GM12878 (cell line): ENCODE measurements at regions not wholly inside any gene's neighbourhood (a gene's known extent, or its start where the extent isn't known, plus 50 kb on each side); places are given as distances from the start of the nearest gene placed in this dataset.

Source experiments
- ATAC-seq: fragments of 200-7000 bp; cut with Tn5 transposase; 3 replicates; pipeline ENCODE4 v1.9.1; 2020; ENCODE audit warnings: mild to moderate bottlenecking, moderate library complexity
- BruUV-seq: library from RNA; stranded (reverse); fragments of 400-500 nt; replicated peaks from 2 replicates; lab custom pipeline; 2021; lab: Mats Ljungman, UMichigan
- CTCF ChIA-PET: fragments of 300-600 bp; sonication (Branson Sonifier 250); formaldehyde crosslinking; extraction: SDS; loops from one replicate; lab custom pipeline; 2021; ENCODE audit warnings: inconsistent platforms; lab: Yijun Ruan, JAX
- POLR2A ChIA-PET: fragments of 350-600 bp; formaldehyde crosslinking; extraction: SDS; loops from one replicate; lab custom pipeline; 2021; ENCODE audit warnings: inconsistent platforms; lab: Charles Lee
- RAD21 ChIA-PET: fragments of 300-600 bp; sonication (Branson Sonifier 250); formaldehyde crosslinking; loops from one replicate; lab custom pipeline; 2023; ENCODE audit warnings: antibody characterized with exemption; ENCODE audit not compliant: unreplicated experiment; lab: Charles Lee
- SMC1A ChIA-PET: fragments of 300-600 bp; sonication (Branson Sonifier 250); formaldehyde crosslinking; loops from one replicate; lab custom pipeline; 2023; ENCODE audit not compliant: unreplicated experiment, uncharacterized antibody; lab: Charles Lee
- DNase-seq: peaks from one replicate; pipeline ENCODE4 v3.0.0-alpha.2; 2011; ENCODE audit warnings: low read depth, low spot score
- FAIRE-seq: peaks from 3 replicates; lab custom pipeline; 2011; peaks lifted over from hg19 to GRCh38; lab: Jason Lieb, UNC
- H2AFZ ChIP-seq: 2 replicates; pipeline ENCODE4 v1.6.0; 2011; ENCODE audit warnings: low read depth, low read length, control low read depth; ENCODE audit not compliant: control insufficient read depth
- H3K27ac ChIP-seq: 2 replicates; pipeline ENCODE4 v1.5.1; 2011; ENCODE audit warnings: control low read depth; ENCODE audit not compliant: control insufficient read depth, insufficient read depth
- H3K27me3 ChIP-seq, 2 experiments: replicated peaks in 1 of 2; 2 replicates each; pipeline versions ENCODE4 v1.6.0 to v1.6.1; 2011; ENCODE audit warnings: low read length in 1 of 2; ENCODE audit not compliant: control insufficient read depth in 2 of 2, insufficient read depth in 2 of 2
- H3K36me3 ChIP-seq, 2 experiments: 2 replicates each; pipeline ENCODE4 v1.5.1; 2011; ENCODE audit warnings: low read length in 1 of 2; ENCODE audit not compliant: control insufficient read depth in 2 of 2, insufficient read depth in 2 of 2
- H3K4me1 ChIP-seq: 2 replicates; pipeline ENCODE4 v1.6.1; 2011; ENCODE audit warnings: mild to moderate bottlenecking, low read length, moderate library complexity, mixed read lengths; ENCODE audit not compliant: control insufficient read depth, insufficient read depth
- H3K4me2 ChIP-seq: 2 replicates; pipeline ENCODE4 v1.6.0; 2011; ENCODE audit warnings: control low read depth; ENCODE audit not compliant: control insufficient read depth, insufficient read depth
- H3K4me3 ChIP-seq: fragments of 200-600 bp; sonication (generic); 2 replicates; pipeline ENCODE4 v1.5.1; 2016
- H3K79me2 ChIP-seq: 2 replicates; pipeline ENCODE4 v1.6.0; 2011; ENCODE audit warnings: low read length; ENCODE audit not compliant: control insufficient read depth, insufficient read depth
- H3K9ac ChIP-seq: 2 replicates; pipeline ENCODE4 v1.8.0; 2011; ENCODE audit warnings: low read length, control low read depth, mixed read lengths; ENCODE audit not compliant: control insufficient read depth, insufficient read depth
- H3K9me3 ChIP-seq: replicated peaks from 3 replicates; pipeline ENCODE4 v1.5.1; 2011; ENCODE audit warnings: mild to moderate bottlenecking, low read length; ENCODE audit not compliant: control insufficient read depth, insufficient read depth
- H4K20me1 ChIP-seq: 2 replicates; pipeline ENCODE4 v1.6.0; 2011; ENCODE audit not compliant: control insufficient read depth, insufficient read depth
- ASH2L ChIP-seq: fragments of 300-600, 200-600 bp; sonication (generic); IDR thresholded peaks from 2 replicates; pipeline ENCODE4 v1.6.1; 2017; ENCODE audit warnings: low read depth, mild to moderate bottlenecking, borderline replicate concordance
- BACH1 ChIP-seq: fragments of 450-650 bp; IDR thresholded peaks from 2 replicates; pipeline ENCODE4 v1.6.1; 2017; ENCODE audit warnings: mild to moderate bottlenecking, borderline replicate concordance
- CREM ChIP-seq: IDR thresholded peaks from 2 replicates; pipeline ENCODE4 v1.6.1; 2014; ENCODE audit warnings: antibody characterized with exemption, low read depth
- EGR1 ChIP-seq, 2 experiments: IDR thresholded peaks; 1 replicate in 1 of 2; 2 replicates in 1 of 2; pipeline ENCODE4 v1.6.1; 2011 to 2012; ENCODE audit warnings: low read depth in 2 of 2, low read length in 2 of 2, borderline replicate concordance in 1 of 2, mild to moderate bottlenecking in 1 of 2, moderate library complexity in 1 of 2
- ESRRA ChIP-seq: IDR thresholded peaks from 2 replicates; pipeline ENCODE4 v1.6.1; 2012; ENCODE audit warnings: mild to moderate bottlenecking, low read length, improper control_type of control experiment
- GATAD2B ChIP-seq: fragments of 450-650 bp; conservative IDR thresholded peaks from 2 replicates; pipeline ENCODE4 v1.6.1; 2017; ENCODE audit warnings: low read depth, mild to moderate bottlenecking, moderate library complexity
- JUND ChIP-seq: IDR thresholded peaks from 2 replicates; pipeline ENCODE4 v1.6.1; 2012; ENCODE audit warnings: low read depth, mild to moderate bottlenecking, low read length, improper control_type of control experiment, moderate library complexity
- MEF2A ChIP-seq: IDR thresholded peaks from 2 replicates; pipeline ENCODE4 v1.6.1; 2011; ENCODE audit warnings: low read depth, mild to moderate bottlenecking, low read length, moderate library complexity; ENCODE audit not compliant: insufficient read depth
- NBN ChIP-seq: fragments of 450-650 bp; IDR thresholded peaks from 2 replicates; pipeline ENCODE4 v1.6.1; 2016
- NFYA ChIP-seq: IDR thresholded peaks from 2 replicates; pipeline ENCODE4 v1.6.1; 2011; ENCODE audit warnings: low read depth, mild to moderate bottlenecking, low read length, improper control_type of control experiment, borderline replicate concordance
- NR2C2 ChIP-seq: IDR thresholded peaks from 2 replicates; pipeline ENCODE4 v1.6.1; 2011; ENCODE audit warnings: borderline replicate concordance, low read depth; ENCODE audit not compliant: control insufficient read depth, insufficient read length
- SIN3A ChIP-seq: IDR thresholded peaks from 2 replicates; pipeline ENCODE4 v1.6.1; 2012; ENCODE audit warnings: low read depth, low read length, improper control_type of control experiment
- TAF1 ChIP-seq: IDR thresholded peaks from 2 replicates; pipeline ENCODE4 v1.6.1; 2011; ENCODE audit warnings: mild to moderate bottlenecking, low read depth, low read length, borderline replicate concordance
- USF2 ChIP-seq: IDR thresholded peaks from 2 replicates; pipeline ENCODE4 v1.6.1; 2011; ENCODE audit warnings: low read depth, low read length, improper control_type of control experiment, borderline replicate concordance
- ZNF217 ChIP-seq: fragments of 450-650 bp; IDR thresholded peaks from 2 replicates; pipeline ENCODE4 v1.6.1; 2017; ENCODE audit warnings: antibody characterized with exemption, mild to moderate bottlenecking
- WGBS: methylation state at CpG from one replicate; pipeline ENCODE4 v1.1.6; 2016; ENCODE audit warnings: low lambda C conversion rate; ENCODE audit not compliant: insufficient replicate concordance, insufficient coverage; ENCODE audit errors: missing lambda C conversion rate; 5-methylcytosine and 5-hydroxymethylcytosine counted together
- in situ Hi-C: fragments of 300-500 bp; cut with MboI; formaldehyde crosslinking; loops from 9 replicates; pipeline ENCODE4 v1.14.3; 2018; ENCODE audit warnings: mixed read lengths
- intact Hi-C: fragments of 100-400 bp; cut with micrococcal nuclease; formaldehyde crosslinking; loops from one replicate; pipeline ENCODE4 v1.14.2; 2022; ENCODE audit not compliant: unreplicated experiment
- TF ChIP-seq, protein P1 (sequence below): IDR thresholded peaks from 2 replicates; pipeline ENCODE4 v1.6.1; 2012; ENCODE audit warnings: low read length, inconsistent platforms
- TF ChIP-seq, protein P2 (sequence below): fragments of 450-650 bp; IDR thresholded peaks from 2 replicates; pipeline ENCODE4 v1.6.1; 2017; ENCODE audit warnings: antibody characterized with exemption, mild to moderate bottlenecking, moderate library complexity
- TF ChIP-seq, protein P3 (sequence below): fragments of 450-650 bp; IDR thresholded peaks from 2 replicates; pipeline ENCODE4 v1.6.1; 2016; ENCODE audit warnings: mild to moderate bottlenecking

DNA sequence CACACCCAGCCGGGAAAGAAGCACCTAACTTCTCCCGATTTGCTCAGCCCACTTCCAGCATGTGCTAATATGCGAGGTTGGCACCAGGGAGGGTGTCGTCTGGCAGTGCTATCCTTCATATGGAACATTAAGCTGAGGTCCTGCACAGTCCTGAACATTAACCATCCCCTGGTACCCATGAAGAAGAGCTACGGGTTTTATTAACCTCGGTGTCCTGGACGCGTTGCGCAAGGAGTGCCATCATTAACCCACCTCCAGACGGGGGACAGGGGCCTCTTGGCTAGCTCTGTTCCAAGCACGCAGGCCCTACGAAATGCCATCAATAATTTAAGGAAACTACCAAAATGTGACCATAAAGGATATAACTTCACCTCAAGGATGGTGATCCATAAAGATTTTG is 193.5 kb downstream of the MAF start:
- H4K20me1 ChIP-seq: no peaks in the 10 kb centered on the region
- no peak overlapping the region for H3K9ac ChIP-seq
- FAIRE-seq (no peak), ATAC-seq (no peak), DNase-seq (no peak)
- H3K9me3 ChIP-seq: no peaks in the 10 kb centered on the region; the same call in 2 of the 3 replicates
- no peak overlapping the region for H3K4me3 ChIP-seq
- no peaks in the 10 kb centered on the region for H3K4me1 ChIP-seq
- no TSS peak for BruUV-seq
- H3K4me2 ChIP-seq: no peak overlapping the region
- H2AFZ ChIP-seq: no peak overlapping the region
- RAD21 ChIA-PET: no interaction called here
- no peaks in the 10 kb centered on the region for H3K36me3 ChIP-seq
- POLR2A ChIA-PET: no interaction called here
- intact Hi-C loops (no loop called here), in situ Hi-C loops (no loop called here)
- no peaks in the 10 kb centered on the region for H3K79me2 ChIP-seq
- H3K27ac ChIP-seq: no peak overlapping the region
- no peaks in the 10 kb centered on the region for H3K27me3 ChIP-seq
- CTCF ChIA-PET: no interaction called here
- SMC1A ChIA-PET: no interaction called here
- 53% methylated on average over 12 of the region's 12 CpGs for WGBS
- TF ChIP-seq TAF1 (no peak), ASH2L (no peak), GATAD2B (no peak), JUND (no peak), NBN (no peak), ZNF217 (no peak), ESRRA (no peak), MEF2A (no peak), SIN3A (no peak), BACH1 (no peak), NR2C2 (no peak), NFYA (no peak), CREM (no peak), EGR1 (IDR thresholded peaks at IDR 0.05; ENCODE audit: borderline replicate concordance in 1 of 2, low read depth in 2 of 2, low read length in 2 of 2) (no peak), USF2 (no peak)
- TF ChIP-seq, protein P1, sequence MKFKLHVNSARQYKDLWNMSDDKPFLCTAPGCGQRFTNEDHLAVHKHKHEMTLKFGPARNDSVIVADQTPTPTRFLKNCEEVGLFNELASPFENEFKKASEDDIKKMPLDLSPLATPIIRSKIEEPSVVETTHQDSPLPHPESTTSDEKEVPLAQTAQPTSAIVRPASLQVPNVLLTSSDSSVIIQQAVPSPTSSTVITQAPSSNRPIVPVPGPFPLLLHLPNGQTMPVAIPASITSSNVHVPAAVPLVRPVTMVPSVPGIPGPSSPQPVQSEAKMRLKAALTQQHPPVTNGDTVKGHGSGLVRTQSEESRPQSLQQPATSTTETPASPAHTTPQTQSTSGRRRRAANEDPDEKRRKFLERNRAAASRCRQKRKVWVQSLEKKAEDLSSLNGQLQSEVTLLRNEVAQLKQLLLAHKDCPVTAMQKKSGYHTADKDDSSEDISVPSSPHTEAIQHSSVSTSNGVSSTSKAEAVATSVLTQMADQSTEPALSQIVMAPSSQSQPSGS: no peak
- TF ChIP-seq, protein P2, sequence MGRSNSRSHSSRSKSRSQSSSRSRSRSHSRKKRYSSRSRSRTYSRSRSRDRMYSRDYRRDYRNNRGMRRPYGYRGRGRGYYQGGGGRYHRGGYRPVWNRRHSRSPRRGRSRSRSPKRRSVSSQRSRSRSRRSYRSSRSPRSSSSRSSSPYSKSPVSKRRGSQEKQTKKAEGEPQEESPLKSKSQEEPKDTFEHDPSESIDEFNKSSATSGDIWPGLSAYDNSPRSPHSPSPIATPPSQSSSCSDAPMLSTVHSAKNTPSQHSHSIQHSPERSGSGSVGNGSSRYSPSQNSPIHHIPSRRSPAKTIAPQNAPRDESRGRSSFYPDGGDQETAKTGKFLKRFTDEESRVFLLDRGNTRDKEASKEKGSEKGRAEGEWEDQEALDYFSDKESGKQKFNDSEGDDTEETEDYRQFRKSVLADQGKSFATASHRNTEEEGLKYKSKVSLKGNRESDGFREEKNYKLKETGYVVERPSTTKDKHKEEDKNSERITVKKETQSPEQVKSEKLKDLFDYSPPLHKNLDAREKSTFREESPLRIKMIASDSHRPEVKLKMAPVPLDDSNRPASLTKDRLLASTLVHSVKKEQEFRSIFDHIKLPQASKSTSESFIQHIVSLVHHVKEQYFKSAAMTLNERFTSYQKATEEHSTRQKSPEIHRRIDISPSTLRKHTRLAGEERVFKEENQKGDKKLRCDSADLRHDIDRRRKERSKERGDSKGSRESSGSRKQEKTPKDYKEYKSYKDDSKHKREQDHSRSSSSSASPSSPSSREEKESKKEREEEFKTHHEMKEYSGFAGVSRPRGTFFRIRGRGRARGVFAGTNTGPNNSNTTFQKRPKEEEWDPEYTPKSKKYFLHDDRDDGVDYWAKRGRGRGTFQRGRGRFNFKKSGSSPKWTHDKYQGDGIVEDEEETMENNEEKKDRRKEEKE: no peak
- TF ChIP-seq, protein P3, sequence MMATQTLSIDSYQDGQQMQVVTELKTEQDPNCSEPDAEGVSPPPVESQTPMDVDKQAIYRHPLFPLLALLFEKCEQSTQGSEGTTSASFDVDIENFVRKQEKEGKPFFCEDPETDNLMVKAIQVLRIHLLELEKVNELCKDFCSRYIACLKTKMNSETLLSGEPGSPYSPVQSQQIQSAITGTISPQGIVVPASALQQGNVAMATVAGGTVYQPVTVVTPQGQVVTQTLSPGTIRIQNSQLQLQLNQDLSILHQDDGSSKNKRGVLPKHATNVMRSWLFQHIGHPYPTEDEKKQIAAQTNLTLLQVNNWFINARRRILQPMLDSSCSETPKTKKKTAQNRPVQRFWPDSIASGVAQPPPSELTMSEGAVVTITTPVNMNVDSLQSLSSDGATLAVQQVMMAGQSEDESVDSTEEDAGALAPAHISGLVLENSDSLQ: no peak
